HepG2 (cell line): ENCODE measurements at regions not wholly inside any gene's neighbourhood (a gene's known extent, or its start where the extent isn't known, plus 50 kb on each side); places are given as distances from the start of the nearest gene placed in this dataset.
A peak's percentile ranks its signal among the peaks of the same experiment; 100 is the strongest.

ENCODE experiments used
- ARNT ChIP-seq: fragments of 450-650 bp; IDR thresholded peaks from 2 replicates; pipeline ENCODE4 v1.6.1; 2017
- ATAD3A ChIP-seq: sonication (generic); formaldehyde crosslinking; IDR thresholded peaks from 2 replicates; pipeline ENCODE4 v1.4.0; 2020; ENCODE audit warnings: missing genetic modification reagents
- ATF2 ChIP-seq: sonication (generic); formaldehyde crosslinking; IDR thresholded peaks from 2 replicates; pipeline ENCODE4 v1.4.0; 2020; ENCODE audit warnings: missing genetic modification reagents
- ELF4 ChIP-seq: sonication (generic); formaldehyde crosslinking; IDR thresholded peaks from 2 replicates; pipeline ENCODE4 v1.5.0; 2020; ENCODE audit warnings: missing genetic modification reagents, mild to moderate bottlenecking, moderate library complexity, borderline replicate concordance
- FOSL2 ChIP-seq: sonication (generic); formaldehyde crosslinking; IDR thresholded peaks from 2 replicates; pipeline ENCODE4 v1.4.0; 2020; ENCODE audit warnings: missing genetic modification reagents
- GFI1 ChIP-seq: sonication (generic); formaldehyde crosslinking; IDR thresholded peaks from 2 replicates; pipeline ENCODE4 v1.5.0; 2020; ENCODE audit warnings: missing genetic modification reagents, mild to moderate bottlenecking, borderline replicate concordance
- HNRNPK ChIP-seq: fragments of 200-400 bp; formaldehyde crosslinking; IDR thresholded peaks from 2 replicates; pipeline ENCODE4 v1.6.1; 2018; ENCODE audit warnings: low read length, low read depth, moderate library complexity, mild to moderate bottlenecking; ENCODE audit not compliant: poor library complexity, severe bottlenecking
- HOXA3 ChIP-seq: sonication (generic); formaldehyde crosslinking; IDR thresholded peaks from 2 replicates; pipeline ENCODE4 v1.5.0; 2020; ENCODE audit warnings: missing genetic modification reagents
- IRF1 ChIP-seq: sonication (generic); formaldehyde crosslinking; IDR thresholded peaks from 2 replicates; pipeline ENCODE4 v1.4.0; 2020; ENCODE audit warnings: low read depth, mild to moderate bottlenecking, missing genetic modification reagents
- MTA3 ChIP-seq: sonication (generic); formaldehyde crosslinking; IDR thresholded peaks from 2 replicates; pipeline ENCODE4 v1.4.0; 2020; ENCODE audit warnings: missing genetic modification reagents
- NFRKB ChIP-seq: fragments of 450-650 bp; IDR thresholded peaks from 2 replicates; pipeline ENCODE4 v1.6.1; 2017
- REL ChIP-seq: sonication (generic); formaldehyde crosslinking; conservative IDR thresholded peaks from 2 replicates; pipeline ENCODE4 v1.8.0; 2022; ENCODE audit warnings: mild to moderate bottlenecking, missing genetic modification reagents, moderate library complexity
- REPIN1 ChIP-seq: sonication (generic); formaldehyde crosslinking; IDR thresholded peaks from 2 replicates; pipeline ENCODE4 v1.8.0; 2022; ENCODE audit warnings: missing genetic modification reagents, low read depth, mild to moderate bottlenecking, borderline replicate concordance
- SNAPC5 ChIP-seq: sonication (generic); formaldehyde crosslinking; IDR thresholded peaks from 2 replicates; pipeline ENCODE4 v1.8.1; 2023; ENCODE audit warnings: mild to moderate bottlenecking, missing genetic modification reagents, borderline replicate concordance
- SRSF9 ChIP-seq: fragments of 200-400 bp; formaldehyde crosslinking; IDR thresholded peaks from 2 replicates; pipeline ENCODE4 v1.6.1; 2018; ENCODE audit warnings: borderline replicate concordance, mild to moderate bottlenecking, low read depth, low read length; ENCODE audit not compliant: insufficient read depth, poor library complexity, severe bottlenecking
- SUZ12 ChIP-seq: fragments of 150-350 bp; IDR thresholded peaks from 2 replicates; pipeline ENCODE4 v1.6.1; 2014; ENCODE audit warnings: low read depth, low read length
- TBX3 ChIP-seq: fragments of 450-650 bp; IDR thresholded peaks from 2 replicates; pipeline ENCODE4 v1.6.1; 2017; ENCODE audit warnings: antibody characterized with exemption, mild to moderate bottlenecking, inconsistent platforms, borderline replicate concordance
- XBP1 ChIP-seq: sonication (generic); formaldehyde crosslinking; IDR thresholded peaks from 2 replicates; pipeline ENCODE4 v1.5.0; 2020; ENCODE audit warnings: missing genetic modification reagents
- YEATS4 ChIP-seq: sonication (generic); formaldehyde crosslinking; IDR thresholded peaks from 2 replicates; pipeline ENCODE4 v1.4.0; 2020; ENCODE audit warnings: missing genetic modification reagents, borderline replicate concordance
- ZBTB1 ChIP-seq: sonication (generic); formaldehyde crosslinking; IDR thresholded peaks from 2 replicates; pipeline ENCODE4 v1.4.0; 2020; ENCODE audit warnings: missing genetic modification reagents, borderline replicate concordance
- ZBTB49 ChIP-seq: sonication (generic); formaldehyde crosslinking; IDR thresholded peaks from 2 replicates; pipeline ENCODE4 v1.4.0; 2020; ENCODE audit warnings: missing genetic modification reagents, borderline replicate concordance
- ZFP36L2 ChIP-seq: sonication (generic); formaldehyde crosslinking; IDR thresholded peaks from 2 replicates; pipeline ENCODE4 v1.4.0; 2020; ENCODE audit warnings: missing genetic modification reagents
- ZNF18 ChIP-seq: sonication (generic); formaldehyde crosslinking; IDR thresholded peaks from 2 replicates; pipeline ENCODE4 v1.8.0; 2022; ENCODE audit warnings: mild to moderate bottlenecking, missing genetic modification reagents; ENCODE audit not compliant: insufficient replicate concordance
- ZNF207 ChIP-seq: fragments of 450-650 bp; IDR thresholded peaks from 2 replicates; pipeline ENCODE4 v1.6.1; 2016; ENCODE audit warnings: antibody characterized with exemption, borderline replicate concordance
- ZNF34 ChIP-seq: sonication (generic); formaldehyde crosslinking; IDR thresholded peaks from 2 replicates; pipeline ENCODE4 v1.4.0; 2020; ENCODE audit warnings: mild to moderate bottlenecking, missing genetic modification reagents, borderline replicate concordance

- TF ChIP-seq GFI1 (CRISPR knock-in tag) (no peak; the same call in 1 of the 2 replicates), SRSF9 (no peak), SUZ12 (no peak), ZNF207 (no peak), HOXA3 (CRISPR knock-in tag) (peak; percentile 75; the same call in 1 of the 2 replicates), IRF1 (no peak), ZFP36L2 (CRISPR knock-in tag) (no peak), REPIN1 (CRISPR knock-in tag) (peak; percentile 74; the same call in 1 of the 2 replicates), YEATS4 (CRISPR knock-in tag) (peak; percentile 65; the same call in 1 of the 2 replicates), REL (no peak), SNAPC5 (CRISPR knock-in tag) (no peak), FOSL2 (peak; percentile 94), ZBTB1 (CRISPR knock-in tag) (no peak), ELF4 (CRISPR knock-in tag) (no peak; the same call in 1 of the 2 replicates), ATAD3A (no peak), TBX3 (0 out of 2 replicates have a peak, but pooled peaks have one; percentile 25), MTA3 (CRISPR knock-in tag) (no peak), ARNT (no peak), ZNF34 (no peak), XBP1 (CRISPR knock-in tag) (no peak), HNRNPK (no peak), NFRKB (no peak), ATF2 (CRISPR knock-in tag) (peak; percentile 61; the same call in 1 of the 2 replicates), ZBTB49 (CRISPR knock-in tag) (no peak), ZNF18 (CRISPR knock-in tag) (no peak)
Measured at GRCh38 chr5:38148021-38148625, 110.2 kb upstream of the EGFLAM start (continued).
